K562 (cell line): ENCODE measurements at regions not wholly inside any gene's neighbourhood (a gene's known extent, or its start where the extent isn't known, plus 50 kb on each side); places are given as distances from the start of the nearest gene placed in this dataset.

Experiments
- ATAC-seq: fragments of 200-7000 bp; cut with Tn5 transposase; 3 replicates; pipeline ENCODE4 v1.9.1; 2020; ENCODE audit warnings: moderate library complexity
- BruUV-seq: library from RNA; stranded (reverse); fragments of 400-500 nt; replicated peaks from 2 replicates; lab custom pipeline; 2021; lab: Mats Ljungman, UMichigan
- CTCF ChIA-PET: fragments of 300-600 bp; formaldehyde crosslinking; extraction: SDS; loops from one replicate; lab custom pipeline; 2021; ENCODE audit warnings: low intra/inter-chr PET ratio; lab: Yijun Ruan, JAX
- POLR2A ChIA-PET: fragments of 300-600, 350-650 bp; sonication (Branson Sonifier 250); formaldehyde crosslinking; extraction: SDS; loops from one replicate; lab custom pipeline; 2021; ENCODE audit warnings: antibody characterized with exemption, inconsistent platforms; lab: Yijun Ruan, JAX
- DNase-seq, 4 experiments: peaks; one replicate each; pipeline versions ENCODE4 v3.0.0 to v3.0.0-alpha.2; 2011 to 2018; ENCODE audit warnings: low spot score in 3 of 4, mixed read lengths in 3 of 4; ENCODE audit errors: extremely low read depth in 1 of 4
- FAIRE-seq: peaks from 2 replicates; lab custom pipeline; 2011; peaks lifted over from hg19 to GRCh38; lab: Jason Lieb, UNC
- H2AFZ ChIP-seq: 2 replicates; pipeline ENCODE4 v1.6.0; 2011; ENCODE audit warnings: low read depth, low read length, control low read depth, inconsistent platforms
- H3K27ac ChIP-seq: fragments of 200-600 bp; 3 replicates; pipeline ENCODE4 v1.8.0; 2011; ENCODE audit warnings: low read depth, mild to moderate bottlenecking, control low read depth, inconsistent platforms, low read length, moderate library complexity, mixed read lengths; ENCODE audit errors: extremely low read depth
- H3K27me3 ChIP-seq, 2 experiments: fragments of 300-600 bp in 1 of 2; 2 replicates in 1 of 2; 3 replicates in 1 of 2; pipeline versions ENCODE4 v1.6.0 to v1.8.0; 2011; ENCODE audit warnings: inconsistent platforms in 2 of 2, low read length in 2 of 2, mild to moderate bottlenecking in 1 of 2, mixed read lengths in 1 of 2, moderate library complexity in 1 of 2; ENCODE audit not compliant: control insufficient read depth in 2 of 2, insufficient read depth in 2 of 2
- H3K36me3 ChIP-seq: fragments of 300-600 bp; 3 replicates; pipeline ENCODE4 v1.8.0; 2011; ENCODE audit warnings: mild to moderate bottlenecking, low read length, inconsistent platforms; ENCODE audit not compliant: control insufficient read depth, insufficient read depth
- H3K4me1 ChIP-seq, 2 experiments: fragments of 200-600 bp in 1 of 2; replicated peaks in 1 of 2; 2 replicates in 1 of 2; 3 replicates in 1 of 2; pipeline versions ENCODE4 v1.5.1 to v1.8.0; 2011; ENCODE audit warnings: inconsistent platforms in 2 of 2, low read length in 2 of 2, mild to moderate bottlenecking in 1 of 2, mixed read lengths in 1 of 2, moderate library complexity in 1 of 2; ENCODE audit not compliant: control insufficient read depth in 2 of 2, insufficient read depth in 2 of 2
- H3K4me2 ChIP-seq: 2 replicates; pipeline ENCODE4 v1.6.1; 2011; ENCODE audit warnings: low read length, control low read depth, inconsistent platforms, mixed read lengths; ENCODE audit not compliant: insufficient read depth
- H3K4me3 ChIP-seq: fragments of 200-600 bp; sonication (generic), shearing (Covaris generic); 2 replicates; pipeline ENCODE4 v1.5.1; 2016; ENCODE audit warnings: control low read depth, inconsistent platforms
- H3K79me2 ChIP-seq: fragments of 200-600 bp; 3 replicates; pipeline ENCODE4 v1.8.0; 2011; ENCODE audit warnings: low read length, inconsistent platforms; ENCODE audit not compliant: control insufficient read depth, insufficient read depth
- H3K9ac ChIP-seq, 2 experiments: 2 replicates each; pipeline versions ENCODE4 v1.6.0 to v1.6.1; 2011; ENCODE audit warnings: low read depth in 2 of 2, low read length in 2 of 2, control low read depth in 1 of 2, inconsistent platforms in 1 of 2, mild to moderate bottlenecking in 1 of 2, mixed read lengths in 1 of 2; ENCODE audit not compliant: insufficient read depth in 1 of 2
- H3K9me1 ChIP-seq: one replicate; pipeline ENCODE4 v1.6.0; 2011; ENCODE audit warnings: inconsistent platforms, mild to moderate bottlenecking, low read length, moderate library complexity; ENCODE audit not compliant: control insufficient read depth, insufficient read depth
- H3K9me3 ChIP-seq: replicated peaks from 2 replicates; pipeline ENCODE4 v1.5.1; 2011; ENCODE audit warnings: low read depth, low read length, inconsistent platforms; ENCODE audit not compliant: control insufficient read depth, insufficient read depth
- H4K20me1 ChIP-seq: replicated peaks from 2 replicates; pipeline ENCODE4 v1.6.1; 2011; ENCODE audit warnings: low read length, inconsistent platforms, mixed read lengths; ENCODE audit not compliant: control insufficient read depth, insufficient read depth
- ERF ChIP-seq: fragments of 450-650 bp; formaldehyde crosslinking; IDR thresholded peaks from 2 replicates; pipeline ENCODE4 v1.4.0; 2020; ENCODE audit warnings: mild to moderate bottlenecking, mixed read lengths
- MITF ChIP-seq: IDR thresholded peaks from 2 replicates; pipeline ENCODE4 v1.6.1; 2014; ENCODE audit warnings: antibody characterized with exemption
- TSHZ1 ChIP-seq: fragments of 250-450 bp; sonication (Bioruptor Pico); IDR thresholded peaks from 2 replicates; pipeline ENCODE4 v1.4.0; 2020; ENCODE audit warnings: mild to moderate bottlenecking, moderate library complexity
- ZKSCAN3 ChIP-seq: fragments of 250-450 bp; sonication (Bioruptor Pico); IDR thresholded peaks from 2 replicates; pipeline ENCODE4 v1.4.0; 2020
- ZNF316 ChIP-seq: fragments of 450-650 bp; IDR thresholded peaks from 2 replicates; pipeline ENCODE4 v1.6.1; 2016
- in situ Hi-C: fragments of 300-500 bp; cut with MboI; formaldehyde crosslinking; loops from 4 replicates; pipeline ENCODE4 v1.15.0; 2018; ENCODE audit warnings: inconsistent platforms, mixed read lengths
- intact Hi-C: fragments of 100-400 bp; cut with micrococcal nuclease; formaldehyde crosslinking; loops from 2 replicates; pipeline ENCODE4 v1.14.2; 2022

GRCh38 chr3:107884719-107885460 lies 205.9 kb downstream of the CD47 start (continued):
- no peak for TF ChIP-seq MITF
- no peak for TF ChIP-seq TSHZ1 (CRISPR knock-in tag)
- no peak for TF ChIP-seq ERF (CRISPR knock-in tag)

GRCh38 chr3:107884028-107884427 lies 206.8 kb downstream of the CD47 start:
- Histone ChIP-seq H3K4me2 (no peak overlapping the region), H3K9ac (no peak overlapping the region), H3K4me1 (no peaks in the 10 kb centered on the region), H3K79me2 (no peaks in the 10 kb centered on the region), H3K4me3 (no peak overlapping the region), H3K9me3 (no peaks in the 10 kb centered on the region), H3K9me1 (no peaks in the 10 kb centered on the region), H2AFZ (no peak overlapping the region), H3K27me3 (peaks cover 0 to 7% of the 10 kb centered on the region in 2 experiments; a peak in 1 of 5 replicates)
- POLR2A ChIA-PET: no interaction called here
- no peak for ATAC-seq
- intact Hi-C loops: no loop called here
- CTCF ChIA-PET: no interaction called here
- FAIRE-seq: no peak
- TF ChIP-seq ZKSCAN3 (CRISPR knock-in tag) (no peak), ZNF316 (peak; percentile 27; the same call in 1 of the 2 replicates)
- TF ChIP-seq, all 486 proteins: peak for 1
- H4K20me1 ChIP-seq: no peaks in the 10 kb centered on the region
- no peak overlapping the region for H3K27ac ChIP-seq
- DNase-seq: no peak
- H3K36me3 ChIP-seq: no peaks in the 10 kb centered on the region
- BruUV-seq: no TSS peak
- in situ Hi-C loops: no loop called here
